ENCODE measurements at regions not wholly inside any gene's neighbourhood (a gene's known extent, or its start where the extent isn't known, plus 50 kb on each side); places are given as distances from the start of the nearest gene placed in this dataset.

DNA sequence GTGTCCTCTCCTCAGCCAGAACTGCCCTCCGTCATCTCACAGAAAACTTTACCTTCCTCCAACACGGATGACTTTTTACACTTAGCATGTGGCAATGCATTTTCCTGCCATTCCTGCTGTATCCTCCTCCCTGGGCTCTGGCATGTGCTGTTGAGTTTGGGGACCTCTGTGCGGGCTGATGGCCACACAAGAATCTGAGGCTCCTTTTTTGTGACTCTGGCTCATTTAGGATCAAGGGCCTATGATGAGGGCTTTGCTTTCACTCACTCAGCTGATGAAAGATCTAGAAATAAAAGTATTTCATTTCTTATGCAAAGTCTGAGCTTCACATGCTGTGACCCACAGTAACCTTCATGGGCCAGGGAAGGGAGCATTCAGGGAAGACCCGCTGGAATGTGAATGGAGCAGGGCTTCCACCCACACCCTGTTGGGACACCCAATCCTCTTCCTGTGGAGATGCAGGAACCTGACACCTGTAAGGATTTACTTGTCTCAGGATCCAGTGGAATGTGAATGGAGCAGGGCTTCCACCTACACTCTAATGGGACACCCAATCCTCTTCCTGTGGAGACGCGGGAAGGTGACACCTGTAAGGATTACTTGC, 500.3 kb upstream of the MKI67 start:
- no peaks in the 10 kb centered on the region for H3K36me3 ChIP-seq (ENCODE audit: insufficient read depth)
- no peak for DNase-seq (ENCODE audit: extremely low spot score)
- no peak overlapping the region for H3K27ac ChIP-seq (ENCODE audit: low read depth)
- 92% methylated on average over 6 of the region's 6 CpGs for WGBS
- H3K4me1 ChIP-seq (ENCODE audit: insufficient read depth), result no peaks in the 10 kb centered on the region
- no peak overlapping the region for H3K4me3 ChIP-seq (ENCODE audit: low read depth, low read length)

DNA sequence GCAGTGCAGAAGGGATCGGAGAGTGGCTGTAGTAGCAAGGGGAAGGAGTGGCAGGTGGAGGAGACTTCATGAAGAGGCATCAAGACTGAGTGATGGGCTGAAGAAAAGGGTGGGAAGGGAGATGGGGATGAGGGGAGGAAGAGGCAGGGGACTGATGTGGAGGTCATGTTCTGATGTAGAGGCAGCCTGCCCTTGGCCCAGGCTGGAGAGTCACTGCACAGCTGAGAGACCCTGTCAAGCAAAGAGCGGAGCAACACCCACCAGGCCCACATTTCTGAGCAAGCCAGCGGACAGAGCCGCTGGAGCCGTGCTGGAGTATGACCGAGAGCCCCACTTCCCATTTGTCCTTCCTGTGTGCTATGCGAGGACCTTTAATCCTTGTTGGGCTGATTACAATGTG, 501.6 kb upstream of the MKI67 start:
- H3K4me3 ChIP-seq (ENCODE audit: low read depth, low read length), result no peak overlapping the region
- H3K36me3 ChIP-seq (ENCODE audit: insufficient read depth), result no peaks in the 10 kb centered on the region
- H3K4me1 ChIP-seq (ENCODE audit: insufficient read depth), result no peaks in the 10 kb centered on the region
- H3K27ac ChIP-seq (ENCODE audit: low read depth), result no peak overlapping the region
- WGBS, result 90% methylated on average over 7 of the region's 7 CpGs
- DNase-seq (ENCODE audit: extremely low spot score), result no peak

DNA sequence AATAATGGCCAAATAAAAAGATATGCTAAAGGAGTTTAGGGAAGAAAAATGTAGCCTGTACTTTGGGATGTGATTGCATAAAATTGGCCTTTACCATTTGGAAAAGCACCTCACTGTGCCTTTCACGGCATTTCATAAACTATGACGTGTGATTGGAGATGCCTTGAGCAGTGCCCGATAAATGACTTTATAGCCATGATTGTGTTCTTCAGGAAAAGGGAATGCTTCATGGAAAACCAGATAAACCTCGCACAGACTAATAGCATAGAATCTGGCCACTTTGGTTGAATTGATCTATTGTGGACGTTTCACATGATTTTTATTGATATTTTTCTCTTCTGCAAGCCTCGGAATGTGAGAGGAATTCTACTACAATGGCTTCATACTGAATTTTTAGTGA, 502.0 kb upstream of the MKI67 start:
- DNase-seq (ENCODE audit: extremely low spot score), result no peak
- Histone ChIP-seq H3K4me3 (ENCODE audit: low read depth, low read length) (no peak overlapping the region), H3K4me1 (ENCODE audit: insufficient read depth) (no peaks in the 10 kb centered on the region), H3K27ac (ENCODE audit: low read depth) (no peak overlapping the region), H3K36me3 (ENCODE audit: insufficient read depth) (no peaks in the 10 kb centered on the region)
- WGBS, result 80% methylated on average over 6 of the region's 6 CpGs

DNA sequence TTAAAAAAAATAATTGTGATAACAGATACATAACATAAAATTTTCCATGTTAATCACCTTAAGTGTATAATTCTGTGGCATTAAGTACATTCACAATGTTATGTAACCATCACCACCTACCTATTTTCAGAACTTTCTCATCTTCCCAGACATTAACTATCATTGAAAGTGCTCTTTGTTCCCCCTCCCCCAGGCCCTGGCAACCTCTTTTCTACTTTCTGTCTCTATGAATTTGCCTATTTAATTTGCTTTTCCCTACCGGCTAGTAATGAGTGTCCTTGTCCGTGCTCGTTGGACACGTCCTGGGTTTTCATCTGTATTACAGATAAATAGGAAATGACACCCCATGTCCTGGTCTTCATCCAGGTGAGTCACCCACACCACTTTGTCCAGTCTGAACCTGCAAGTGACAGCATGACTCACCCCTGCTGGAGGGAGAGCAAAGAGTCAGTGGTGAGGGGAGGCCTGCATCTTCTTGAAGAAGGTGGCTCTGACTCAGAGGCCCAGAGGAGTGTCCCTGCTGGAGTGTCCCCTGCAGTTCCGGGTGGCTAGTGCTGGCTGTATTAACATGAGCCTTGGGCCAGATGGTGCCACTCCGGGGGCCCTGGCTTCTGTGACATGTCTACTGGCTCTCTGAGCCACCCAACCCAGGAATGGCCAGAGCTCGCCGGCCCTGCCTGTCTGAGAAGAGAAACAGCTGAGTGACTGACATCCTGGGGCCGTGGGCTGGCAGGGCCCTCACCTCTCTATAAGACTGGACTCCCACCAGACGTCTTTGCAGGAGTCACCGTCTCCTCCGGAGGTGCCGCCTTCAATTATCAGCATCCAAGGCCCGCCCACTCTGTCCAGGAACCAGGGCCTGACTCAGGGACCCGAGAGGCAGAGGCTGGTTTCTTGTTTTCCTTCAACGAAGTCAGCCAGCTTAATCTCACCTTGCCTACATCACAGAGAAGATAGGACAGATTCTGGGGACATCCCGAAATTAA, 503.2 kb upstream of the MKI67 start:
- Histone ChIP-seq H3K36me3 (ENCODE audit: insufficient read depth) (no peaks in the 10 kb centered on the region), H3K4me1 (ENCODE audit: insufficient read depth) (no peaks in the 10 kb centered on the region), H3K27ac (ENCODE audit: low read depth) (no peak overlapping the region), H3K4me3 (ENCODE audit: low read depth, low read length) (no peak overlapping the region)
- no peak for DNase-seq (ENCODE audit: extremely low spot score)
- WGBS, result 73% methylated on average over 17 of the region's 17 CpGs

DNA sequence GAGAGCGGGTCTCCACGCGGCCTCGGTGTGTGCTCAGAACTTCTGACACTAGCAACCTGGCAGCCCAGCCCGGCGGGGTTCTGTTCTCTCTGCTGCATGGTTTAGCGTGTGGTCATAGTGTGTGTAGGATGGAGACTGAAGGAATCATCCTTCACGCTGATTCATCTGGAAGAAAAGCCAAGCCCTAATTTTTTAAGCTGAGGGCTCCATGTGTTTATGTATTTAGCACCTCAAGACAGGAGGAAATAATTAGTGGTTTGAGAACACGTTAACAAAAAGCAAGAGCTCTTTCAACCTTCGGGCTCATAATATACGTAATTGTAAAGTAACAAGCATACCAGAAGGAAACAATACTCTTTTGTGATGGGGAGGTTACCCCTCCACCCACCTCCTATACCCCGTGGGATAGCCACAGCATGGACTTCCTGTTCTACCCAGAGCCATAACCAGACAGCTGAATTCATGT, 504.6 kb upstream of the MKI67 start:
- Histone ChIP-seq H3K27ac (ENCODE audit: low read depth) (no peak overlapping the region), H3K36me3 (ENCODE audit: insufficient read depth) (no peaks in the 10 kb centered on the region), H3K4me1 (ENCODE audit: insufficient read depth) (no peaks in the 10 kb centered on the region), H3K4me3 (ENCODE audit: low read depth, low read length) (no peak overlapping the region)
- no peak for DNase-seq (ENCODE audit: extremely low spot score)
- WGBS, result 77% methylated on average over 12 of the region's 12 CpGs

DNA sequence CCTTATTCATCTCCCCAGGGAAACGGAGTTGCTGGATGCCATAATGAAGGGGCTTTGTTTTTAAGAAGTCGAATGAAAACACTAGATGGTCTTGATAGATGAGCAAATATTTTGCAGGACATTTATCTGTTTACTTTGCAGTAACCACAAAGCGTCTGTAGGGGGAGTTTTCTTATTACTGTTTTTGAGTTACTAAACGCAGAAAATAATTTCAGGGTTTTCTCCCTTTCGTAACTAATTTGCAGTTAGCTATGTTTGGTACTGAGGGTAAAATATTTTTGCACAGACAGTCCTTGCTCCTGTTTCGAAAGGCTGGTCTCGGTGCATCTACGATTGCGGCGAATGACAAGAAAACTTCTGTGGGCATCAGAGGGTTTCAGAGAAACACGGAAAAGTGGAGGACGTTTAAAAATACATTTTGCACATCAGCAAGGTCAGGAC, 505.6 kb upstream of the MKI67 start:
- 43% methylated on average over 12 of the region's 12 CpGs for WGBS
- no peak for DNase-seq (ENCODE audit: extremely low spot score)

DNA sequence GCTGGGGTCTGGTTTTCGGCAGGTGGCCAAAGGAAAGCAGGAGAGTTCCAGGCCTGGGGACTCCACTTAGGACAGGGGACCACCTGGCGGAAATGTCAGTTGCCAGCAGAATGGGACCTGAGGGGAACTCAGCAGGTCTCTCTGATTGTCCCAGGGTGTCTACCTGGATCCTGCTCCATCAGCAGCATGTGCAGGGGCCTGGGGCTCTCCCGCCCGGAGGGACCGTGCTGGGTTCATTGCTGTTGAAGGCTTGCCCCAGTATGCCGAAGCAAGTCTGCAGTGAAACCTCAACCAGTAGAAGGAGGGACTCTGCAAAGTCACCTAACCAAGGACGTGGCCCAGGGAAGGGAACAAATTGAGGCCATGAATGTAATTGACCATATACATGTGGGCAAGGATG, 506.5 kb upstream of the MKI67 start:
- no peak overlapping the region for H3K4me3 ChIP-seq (ENCODE audit: low read depth, low read length)
- H3K36me3 ChIP-seq (ENCODE audit: insufficient read depth), result no peaks in the 10 kb centered on the region
- H3K27ac ChIP-seq (ENCODE audit: low read depth), result no peak overlapping the region
- H3K4me1 ChIP-seq (ENCODE audit: insufficient read depth), result no peaks in the 10 kb centered on the region
- DNase-seq (ENCODE audit: extremely low spot score), result no peak
- WGBS, result 95% methylated on average over 7 of the region's 7 CpGs

More for the DNA sequence above, 505.6 kb upstream of the MKI67 start:
- no peaks in the 10 kb centered on the region for H3K4me1 ChIP-seq (ENCODE audit: insufficient read depth)
- no peaks in the 10 kb centered on the region for H3K36me3 ChIP-seq (ENCODE audit: insufficient read depth)
- no peak overlapping the region for H3K27ac ChIP-seq (ENCODE audit: low read depth)
- H3K4me3 ChIP-seq (ENCODE audit: low read depth, low read length), result no peak overlapping the region

DNA sequence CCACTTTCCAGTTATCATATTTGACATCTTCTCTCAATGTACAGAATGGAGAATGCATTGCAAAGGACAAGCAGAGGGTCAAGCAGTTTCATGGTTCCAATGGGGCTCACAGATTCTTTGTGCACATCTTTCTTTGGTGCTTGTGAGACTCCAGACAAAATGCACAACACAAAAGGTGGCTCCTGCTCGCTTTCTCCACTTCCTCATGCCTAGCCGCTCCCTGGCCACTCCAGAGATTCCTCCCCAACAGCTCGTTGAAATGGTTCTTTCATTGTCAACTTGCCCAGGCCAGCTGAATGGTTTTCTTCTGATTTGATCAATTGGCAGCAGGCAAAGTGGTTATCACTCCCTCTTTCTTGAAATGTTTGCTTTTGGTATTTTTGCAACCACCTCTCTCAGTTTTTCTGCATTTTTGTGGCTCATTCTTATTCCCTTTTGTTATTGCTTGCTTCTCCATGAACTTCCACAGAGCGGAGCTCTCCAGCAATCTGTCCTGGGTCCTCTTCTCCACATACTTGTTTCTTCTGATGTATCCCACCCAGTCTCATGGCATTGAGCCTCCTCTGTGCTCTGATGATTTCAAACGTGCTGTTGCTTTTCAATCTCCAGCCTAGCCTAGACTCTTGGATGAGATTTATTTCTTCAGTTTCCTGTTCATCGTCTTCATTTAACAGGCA, 507.8 kb upstream of the MKI67 start:
- DNase-seq (ENCODE audit: extremely low spot score), result no peak
- 45% methylated on average over 6 of the region's 6 CpGs for WGBS
- no peak overlapping the region for H3K4me3 ChIP-seq (ENCODE audit: low read depth, low read length)
- no peak overlapping the region for H3K27ac ChIP-seq (ENCODE audit: low read depth)
- H3K36me3 ChIP-seq (ENCODE audit: insufficient read depth), result no peaks in the 10 kb centered on the region
- H3K4me1 ChIP-seq (ENCODE audit: insufficient read depth), result no peaks in the 10 kb centered on the region

DNA sequence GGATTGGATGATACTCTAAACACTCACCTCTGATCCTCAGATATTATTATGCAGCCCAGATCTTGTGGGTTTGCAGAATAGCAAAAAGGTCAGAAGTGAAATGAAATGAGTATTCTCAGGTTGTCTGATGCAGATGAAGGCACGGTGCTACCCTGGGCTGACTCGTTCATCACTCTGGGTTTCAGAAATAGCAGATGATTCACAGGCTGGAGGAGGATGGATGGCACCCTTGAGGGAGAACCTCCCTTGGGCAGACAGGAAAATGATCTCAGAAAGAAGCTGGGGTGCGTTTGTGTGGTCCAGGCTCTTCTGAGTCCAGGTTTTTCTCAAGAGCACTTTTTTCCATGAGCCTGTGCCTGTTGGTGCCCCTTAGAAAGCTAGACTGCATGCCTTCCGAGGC, 515.8 kb upstream of the MKI67 start:
- DNase-seq (ENCODE audit: extremely low spot score), result no peak
- Histone ChIP-seq H3K4me3 (ENCODE audit: low read depth, low read length) (no peak overlapping the region), H3K27ac (ENCODE audit: low read depth) (no peak overlapping the region), H3K4me1 (ENCODE audit: insufficient read depth) (no peaks in the 10 kb centered on the region), H3K36me3 (ENCODE audit: insufficient read depth) (no peaks in the 10 kb centered on the region)
- WGBS, result 66% methylated on average over 4 of the region's 4 CpGs

DNA sequence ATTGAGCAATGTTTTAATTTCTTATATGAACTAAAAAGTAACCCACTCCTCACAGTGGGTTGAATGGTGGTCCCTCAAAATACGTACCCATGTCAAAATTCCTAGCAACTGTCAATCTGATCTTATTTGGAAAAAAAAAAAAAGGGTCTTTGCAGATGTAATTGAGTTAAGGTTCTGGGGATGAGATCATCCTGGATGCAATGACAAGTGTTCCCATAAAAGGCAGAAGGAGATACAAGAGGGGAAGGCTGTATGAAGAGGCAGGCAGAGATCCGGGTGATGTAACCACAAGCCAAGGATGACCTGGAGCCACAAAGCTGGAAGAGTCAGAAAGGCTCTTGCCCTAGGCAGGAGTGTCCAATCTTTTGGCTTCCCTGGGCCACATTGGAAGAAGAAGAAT, 516.3 kb upstream of the MKI67 start:
- DNase-seq (ENCODE audit: extremely low spot score), result no peak
- H3K27ac ChIP-seq (ENCODE audit: low read depth), result no peak overlapping the region
- no peaks in the 10 kb centered on the region for H3K36me3 ChIP-seq (ENCODE audit: insufficient read depth)
- no peak overlapping the region for H3K4me3 ChIP-seq (ENCODE audit: low read depth, low read length)
- no peaks in the 10 kb centered on the region for H3K4me1 ChIP-seq (ENCODE audit: insufficient read depth)
- 74% methylated on average over 2 of the region's 2 CpGs for WGBS

DNA sequence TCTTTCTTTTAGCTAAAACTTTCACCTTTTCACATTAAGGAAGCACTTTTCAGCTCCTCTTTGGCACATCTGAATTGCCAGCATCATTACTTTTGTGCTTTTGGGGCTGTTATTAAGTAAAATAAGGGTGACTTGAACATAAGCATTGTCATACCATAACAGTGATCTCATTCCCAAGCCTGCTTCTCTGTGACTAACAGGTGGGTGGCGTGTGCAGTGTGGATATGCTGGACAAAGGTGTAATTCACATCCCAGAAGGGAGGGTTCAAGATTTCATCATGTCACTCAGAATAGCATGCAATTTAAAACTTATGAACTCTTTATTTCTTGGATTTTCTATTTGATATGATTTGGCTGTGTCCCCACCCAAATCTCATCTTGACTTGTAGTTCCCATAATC, 517.4 kb upstream of the MKI67 start:
- Histone ChIP-seq H3K4me3 (ENCODE audit: low read depth, low read length) (no peak overlapping the region), H3K36me3 (ENCODE audit: insufficient read depth) (no peaks in the 10 kb centered on the region), H3K4me1 (ENCODE audit: insufficient read depth) (no peaks in the 10 kb centered on the region), H3K27ac (ENCODE audit: low read depth) (no peak overlapping the region)
- 90% methylated on average over 1 of the region's 1 CpG for WGBS
- no peak for DNase-seq (ENCODE audit: extremely low spot score)

DNA sequence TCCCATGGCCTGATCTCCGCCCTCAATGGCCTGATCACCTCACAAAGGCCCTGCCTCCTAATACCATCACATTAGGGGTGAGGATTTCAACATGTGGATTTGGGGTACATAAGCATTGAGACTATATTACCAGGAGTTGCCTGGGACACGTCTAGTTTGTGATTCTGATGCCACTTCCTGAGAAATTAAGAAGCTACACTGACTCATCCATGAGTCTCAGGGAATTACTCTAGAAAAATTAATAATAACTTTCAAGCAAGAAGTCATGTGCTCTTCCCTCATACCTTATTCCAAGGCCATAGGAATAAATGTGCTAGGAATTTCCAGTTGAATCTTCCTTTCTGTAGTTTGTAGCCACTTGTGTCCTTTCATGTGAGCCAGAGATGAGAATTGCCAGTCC, 519.3 kb upstream of the MKI67 start:
- H3K4me1 ChIP-seq (ENCODE audit: insufficient read depth), result no peaks in the 10 kb centered on the region
- H3K36me3 ChIP-seq (ENCODE audit: insufficient read depth), result no peaks in the 10 kb centered on the region
- WGBS, result 83% methylated on average over 2 of the region's 2 CpGs
- no peak for DNase-seq (ENCODE audit: extremely low spot score)
- H3K27ac ChIP-seq (ENCODE audit: low read depth), result no peak overlapping the region
- no peak overlapping the region for H3K4me3 ChIP-seq (ENCODE audit: low read depth, low read length)

DNA sequence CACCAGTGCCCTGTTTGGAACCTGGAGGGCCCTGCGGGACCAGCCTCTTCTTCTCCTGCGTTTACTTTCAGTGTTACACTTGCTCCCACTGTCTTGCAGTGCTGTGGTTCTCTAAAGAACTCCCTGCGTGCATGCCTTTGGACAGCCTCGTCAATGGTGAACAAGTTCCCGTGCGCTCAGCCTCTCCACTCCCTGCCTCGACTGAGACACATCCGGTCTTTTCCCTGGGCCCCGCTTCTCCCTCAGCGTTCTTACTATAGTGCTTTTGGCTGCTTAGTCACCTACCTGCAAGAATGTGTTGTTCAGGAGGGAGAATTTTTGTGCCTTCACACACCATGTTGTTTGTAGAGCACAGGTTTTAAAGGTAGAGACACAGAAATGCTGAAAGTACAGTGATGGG, 520.7 kb upstream of the MKI67 start:
- Histone ChIP-seq H3K4me3 (ENCODE audit: low read depth, low read length) (no peak overlapping the region), H3K27ac (ENCODE audit: low read depth) (no peak overlapping the region), H3K4me1 (ENCODE audit: insufficient read depth) (no peaks in the 10 kb centered on the region), H3K36me3 (ENCODE audit: insufficient read depth) (no peaks in the 10 kb centered on the region)
- WGBS, result 88% methylated on average over 10 of the region's 10 CpGs
- DNase-seq (ENCODE audit: extremely low spot score), result no peak

DNA sequence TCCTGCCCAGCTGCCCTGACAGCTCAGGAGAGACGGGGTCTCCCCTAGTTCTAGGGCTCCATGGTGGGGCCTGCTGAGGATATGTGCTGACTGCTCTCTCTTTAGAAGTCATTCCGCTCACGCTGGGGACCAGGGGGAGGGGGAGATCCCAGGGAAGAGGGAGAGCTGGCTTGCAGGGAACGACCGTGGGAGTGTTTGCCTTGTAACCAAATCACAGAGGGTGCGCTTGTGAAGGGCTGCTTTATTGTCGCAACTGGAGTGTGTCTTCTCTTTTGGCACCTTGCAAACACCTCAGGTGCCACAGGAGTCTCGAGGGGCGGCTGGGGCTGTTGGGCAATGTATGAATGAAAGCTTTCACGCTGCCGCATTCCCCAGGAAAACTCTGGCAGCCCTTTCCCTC, 531.3 kb upstream of the MKI67 start:
- no peaks in the 10 kb centered on the region for H3K4me1 ChIP-seq (ENCODE audit: insufficient read depth)
- no peak overlapping the region for H3K4me3 ChIP-seq (ENCODE audit: low read depth, low read length)
- 46% methylated on average over 11 of the region's 11 CpGs for WGBS
- no peak overlapping the region for H3K27ac ChIP-seq (ENCODE audit: low read depth)
- no peaks in the 10 kb centered on the region for H3K36me3 ChIP-seq (ENCODE audit: insufficient read depth)
- no peak for DNase-seq (ENCODE audit: extremely low spot score)
